ENCODE measurements at regions not wholly inside any gene's neighbourhood (a gene's known extent, or its start where the extent isn't known, plus 50 kb on each side); places are given as distances from the start of the nearest gene placed in this dataset.
"Not testable (repeated sequence)": the region's sequence is repeated elsewhere in the genome, so short reads cannot be mapped to it uniquely, and the experiment has no call there.

DNA sequence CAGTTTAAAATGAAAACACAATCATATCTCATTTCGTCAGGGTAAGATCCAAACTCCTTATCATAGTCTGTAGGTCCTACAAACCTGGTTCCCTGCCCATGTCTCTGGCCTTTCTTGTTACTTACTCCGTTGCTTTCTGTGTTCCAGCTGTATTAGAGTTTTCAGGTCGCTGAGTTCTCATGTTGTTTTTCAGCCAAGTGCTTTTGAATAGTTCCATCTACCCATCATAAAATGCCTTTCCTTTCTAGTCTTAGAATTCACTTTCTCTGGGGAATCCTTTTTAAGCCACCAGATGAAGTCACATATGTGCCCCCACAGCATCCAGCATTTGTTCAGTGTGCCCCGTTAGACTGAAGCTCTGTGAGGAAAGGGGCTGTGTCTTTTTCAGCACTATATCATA is 228.7 kb downstream of the YTHDC2 start:
- TF ChIP-seq, protein P1, sequence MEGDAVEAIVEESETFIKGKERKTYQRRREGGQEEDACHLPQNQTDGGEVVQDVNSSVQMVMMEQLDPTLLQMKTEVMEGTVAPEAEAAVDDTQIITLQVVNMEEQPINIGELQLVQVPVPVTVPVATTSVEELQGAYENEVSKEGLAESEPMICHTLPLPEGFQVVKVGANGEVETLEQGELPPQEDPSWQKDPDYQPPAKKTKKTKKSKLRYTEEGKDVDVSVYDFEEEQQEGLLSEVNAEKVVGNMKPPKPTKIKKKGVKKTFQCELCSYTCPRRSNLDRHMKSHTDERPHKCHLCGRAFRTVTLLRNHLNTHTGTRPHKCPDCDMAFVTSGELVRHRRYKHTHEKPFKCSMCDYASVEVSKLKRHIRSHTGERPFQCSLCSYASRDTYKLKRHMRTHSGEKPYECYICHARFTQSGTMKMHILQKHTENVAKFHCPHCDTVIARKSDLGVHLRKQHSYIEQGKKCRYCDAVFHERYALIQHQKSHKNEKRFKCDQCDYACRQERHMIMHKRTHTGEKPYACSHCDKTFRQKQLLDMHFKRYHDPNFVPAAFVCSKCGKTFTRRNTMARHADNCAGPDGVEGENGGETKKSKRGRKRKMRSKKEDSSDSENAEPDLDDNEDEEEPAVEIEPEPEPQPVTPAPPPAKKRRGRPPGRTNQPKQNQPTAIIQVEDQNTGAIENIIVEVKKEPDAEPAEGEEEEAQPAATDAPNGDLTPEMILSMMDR (IDR thresholded peaks at IDR 0.05), result no peak
- Histone ChIP-seq H3K9me3 (no peaks in the 10 kb centered on the region), H3K27me3 (no peaks in the 10 kb centered on the region), H3K27ac (no peak overlapping the region), H3K36me3 (no peaks in the 10 kb centered on the region), H3K4me1 (no peaks in the 10 kb centered on the region), H3K4me3 (no peak overlapping the region), H3K9ac (ENCODE audit: low read depth in 2 of 2, low read length in 2 of 2) (no peak overlapping the region)
- no peak for DNase-seq
- intact Hi-C loops (cut with DNase I), result no loop called here

DNA sequence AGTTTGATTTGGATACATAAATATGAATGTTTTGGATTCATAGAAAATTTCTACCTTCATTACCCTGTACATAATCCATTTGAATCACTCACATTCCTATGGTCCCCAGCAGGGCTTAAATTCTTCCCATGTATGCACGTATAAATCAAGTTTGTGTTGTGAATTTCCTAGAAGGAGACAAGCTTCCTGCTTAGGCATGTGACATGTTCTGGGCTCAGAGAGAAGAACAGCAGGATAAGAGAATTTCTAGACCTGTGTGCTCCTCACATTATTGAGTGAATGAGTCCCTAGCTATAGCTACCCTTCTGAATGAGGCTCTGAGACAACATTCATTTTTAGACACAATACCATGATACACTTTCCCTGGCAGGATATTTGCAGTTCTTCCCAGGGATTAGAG is 229.1 kb downstream of the YTHDC2 start:
- intact Hi-C loops (cut with DNase I), result no loop called here
- DNase-seq, result no peak
- Histone ChIP-seq H3K27ac (no peak overlapping the region), H3K4me1 (no peaks in the 10 kb centered on the region), H3K4me3 (no peak overlapping the region), H3K9ac (ENCODE audit: low read depth in 2 of 2, low read length in 2 of 2) (no peak overlapping the region), H3K36me3 (no peaks in the 10 kb centered on the region), H3K27me3 (no peaks in the 10 kb centered on the region), H3K9me3 (no peaks in the 10 kb centered on the region)
- TF ChIP-seq, protein P1 (IDR thresholded peaks at IDR 0.05), result no peak

DNA sequence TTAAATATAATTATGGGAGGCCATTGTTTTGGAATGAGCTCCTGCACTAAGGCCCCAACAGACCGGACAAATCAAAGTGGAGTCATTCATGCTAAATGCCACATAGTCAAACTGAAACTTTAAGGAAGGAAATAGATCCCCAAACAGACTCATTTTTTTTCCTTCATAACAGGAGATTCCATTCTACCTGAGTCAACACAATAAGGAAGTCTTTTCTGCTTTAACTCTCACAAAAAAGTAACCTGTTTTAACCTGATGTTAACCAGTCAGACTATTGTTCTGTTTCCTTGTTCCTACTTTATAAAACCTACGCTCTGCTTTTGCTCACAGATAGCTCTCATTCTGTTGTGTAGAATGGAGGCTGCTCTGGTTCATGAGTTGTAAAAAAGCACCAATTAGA is 234.9 kb downstream of the YTHDC2 start:
- no peak overlapping the region for H3K4me3 ChIP-seq
- no peak overlapping the region for H3K27ac ChIP-seq
- TF ChIP-seq, protein P1 (IDR thresholded peaks at IDR 0.05), result no peak
- DNase-seq, result no peak
- H3K27me3 ChIP-seq, result no peaks in the 10 kb centered on the region
- no peaks in the 10 kb centered on the region for H3K9me3 ChIP-seq
- no peaks in the 10 kb centered on the region for H3K36me3 ChIP-seq
- no peaks in the 10 kb centered on the region for H3K4me1 ChIP-seq
- intact Hi-C loops (cut with DNase I), result no loop called here
- no peak overlapping the region for H3K9ac ChIP-seq (ENCODE audit: low read depth in 2 of 2, low read length in 2 of 2)

DNA sequence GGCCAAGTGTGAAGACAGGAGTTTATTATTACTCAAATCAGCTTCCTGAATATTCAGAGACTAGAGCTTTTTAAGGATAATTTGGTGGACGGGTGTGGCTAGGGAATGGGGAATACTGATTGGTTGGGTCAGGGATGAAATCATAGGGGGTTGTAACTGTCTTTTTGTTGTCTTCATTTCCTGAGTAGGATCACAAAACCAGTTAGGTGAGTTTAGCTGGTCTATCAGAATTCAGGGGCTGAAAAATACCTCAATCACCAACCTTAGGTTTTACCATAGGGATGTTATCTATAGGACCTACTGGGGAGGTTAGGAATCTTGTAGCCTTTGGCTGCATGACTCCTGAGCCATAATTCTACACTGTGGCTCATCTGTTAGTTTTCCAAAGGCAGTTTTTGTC is 235.8 kb downstream of the YTHDC2 start:
- Histone ChIP-seq H3K9me3 (no peaks in the 10 kb centered on the region), H3K27me3 (no peaks in the 10 kb centered on the region), H3K27ac (no peak overlapping the region), H3K4me1 (no peaks in the 10 kb centered on the region), H3K4me3 (no peak overlapping the region), H3K9ac (ENCODE audit: low read depth in 2 of 2, low read length in 2 of 2) (no peak overlapping the region), H3K36me3 (no peaks in the 10 kb centered on the region)
- TF ChIP-seq, protein P1 (IDR thresholded peaks at IDR 0.05), result no peak
- intact Hi-C loops (cut with DNase I), result no loop called here
- no peak for DNase-seq

DNA sequence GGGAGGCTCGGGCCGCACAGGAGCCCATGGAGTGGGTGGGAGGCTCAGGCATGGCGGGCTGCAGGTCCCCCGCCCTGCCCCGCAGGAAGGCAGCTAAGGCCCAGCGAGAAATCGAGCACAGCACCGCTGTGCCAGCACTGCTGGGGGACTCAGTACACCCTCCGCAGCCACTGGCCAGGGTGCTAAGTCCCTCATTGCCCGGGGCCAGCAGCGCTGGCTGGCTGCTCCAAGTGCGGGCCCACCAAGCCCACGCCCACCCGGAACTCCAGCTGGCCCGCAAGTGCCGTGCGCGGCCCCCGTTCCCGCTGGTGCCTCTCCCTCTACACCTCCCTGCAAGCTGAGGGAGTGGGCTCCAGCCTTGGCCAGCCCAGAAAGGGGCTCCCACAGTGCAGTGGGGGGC is 239.7 kb downstream of the YTHDC2 start:
- H3K36me3 ChIP-seq; H3K9me3 ChIP-seq; H3K27ac ChIP-seq; H3K4me3 ChIP-seq; H3K27me3 ChIP-seq; H3K4me1 ChIP-seq; DNase-seq; H3K9ac ChIP-seq (ENCODE audit: low read depth in 2 of 2, low read length in 2 of 2); intact Hi-C loops (cut with DNase I): not testable (repeated sequence)

DNA sequence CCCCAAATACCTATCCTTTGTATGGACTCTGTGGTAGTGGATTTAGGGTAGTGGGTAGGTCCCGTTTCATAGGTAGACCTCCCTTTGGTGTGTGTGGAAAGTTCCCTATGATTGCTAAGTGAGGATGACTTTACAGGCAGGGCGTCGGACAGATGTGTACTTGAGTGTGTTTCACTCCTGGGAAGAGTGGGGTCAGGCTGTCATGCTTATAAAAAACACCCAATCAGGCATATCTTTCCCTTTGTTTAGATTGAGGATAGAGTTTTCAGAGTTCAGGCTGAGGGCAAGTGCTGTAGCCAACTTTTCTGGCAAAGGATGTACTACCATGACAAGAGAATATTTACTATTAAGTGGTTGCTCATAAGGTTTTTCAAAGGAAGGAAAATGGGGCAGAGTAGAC is 242.0 kb downstream of the YTHDC2 start:
- no peaks in the 10 kb centered on the region for H3K27me3 ChIP-seq
- H3K9me3 ChIP-seq, result no peaks in the 10 kb centered on the region
- DNase-seq, result no peak
- no peak overlapping the region for H3K9ac ChIP-seq (ENCODE audit: low read depth in 2 of 2, low read length in 2 of 2)
- no peaks in the 10 kb centered on the region for H3K36me3 ChIP-seq
- H3K4me1 ChIP-seq, result no peaks in the 10 kb centered on the region
- H3K27ac ChIP-seq, result no peak overlapping the region
- no peak overlapping the region for H3K4me3 ChIP-seq
- TF ChIP-seq, protein P1 (IDR thresholded peaks at IDR 0.05), result no peak
- intact Hi-C loops (cut with DNase I), result no loop called here

Measured in colonic mucosa (tissue), 4 donors.